Pulmonary artery endothelial cell (primary cell): ENCODE measurements at regions not wholly inside any gene's neighbourhood (a gene's known extent, or its start where the extent isn't known, plus 50 kb on each side); places are given as distances from the start of the nearest gene placed in this dataset.

Experiments used
- DNase-seq: peaks from one replicate; pipeline ENCODE4 v3.0.0-alpha.2; 2011; ENCODE audit warnings: low read depth, low spot score

DNA sequence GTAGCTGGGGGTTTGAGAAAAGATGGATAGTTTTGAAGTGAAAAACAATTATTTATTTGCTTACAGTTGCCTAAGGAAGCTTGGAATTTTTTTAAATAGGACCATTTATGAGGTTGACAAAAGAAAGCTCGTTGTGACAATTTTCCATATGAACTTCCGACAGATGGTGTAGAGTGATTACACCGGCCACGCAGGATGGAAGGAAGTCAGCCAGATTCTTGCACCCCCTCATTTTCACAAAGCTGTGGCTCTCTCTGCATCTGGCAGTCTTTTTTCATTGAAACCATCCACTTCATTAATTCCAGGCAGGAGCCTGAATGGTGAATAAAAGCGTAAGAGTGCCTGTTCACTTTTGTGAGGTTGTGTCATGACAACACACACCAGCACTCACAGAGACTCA lies 1284.1 kb downstream of the AACS start:
- DNase-seq = no peak

DNA sequence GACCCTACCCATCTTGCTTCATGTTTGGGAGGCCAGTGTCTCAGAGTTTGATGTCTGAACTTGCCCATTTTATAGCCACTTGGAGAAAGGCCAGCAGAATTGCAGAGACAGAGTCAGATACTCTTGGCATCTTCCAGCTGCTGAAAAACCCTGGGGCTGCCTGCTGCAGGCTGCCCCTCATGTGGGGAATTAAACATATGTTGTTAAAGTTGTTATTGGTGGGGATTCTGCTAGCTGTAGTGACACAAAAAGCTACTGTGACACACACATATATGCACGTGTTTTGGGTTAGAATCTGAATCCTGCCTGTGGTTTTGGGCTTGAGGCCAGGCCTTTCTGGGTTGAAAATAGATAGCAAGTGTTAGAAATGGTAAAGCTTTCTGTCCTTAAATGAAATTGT lies 1288.4 kb downstream of the AACS start:
- DNase-seq = no peak

GRCh38 chr12:126354633-126355032 lies 1289.4 kb downstream of the AACS start:
- DNase-seq = no peak

- no peak for DNase-seq
Observed at GRCh38 chr12:126355346-126355745, 1290.1 kb downstream of the AACS start.

- DNase-seq = no peak
Observed at GRCh38 chr12:126358806-126359205, 1293.6 kb downstream of the AACS start.

- DNase-seq = no peak
Observed at GRCh38 chr12:126359216-126359615, 1294.0 kb downstream of the AACS start.

DNA sequence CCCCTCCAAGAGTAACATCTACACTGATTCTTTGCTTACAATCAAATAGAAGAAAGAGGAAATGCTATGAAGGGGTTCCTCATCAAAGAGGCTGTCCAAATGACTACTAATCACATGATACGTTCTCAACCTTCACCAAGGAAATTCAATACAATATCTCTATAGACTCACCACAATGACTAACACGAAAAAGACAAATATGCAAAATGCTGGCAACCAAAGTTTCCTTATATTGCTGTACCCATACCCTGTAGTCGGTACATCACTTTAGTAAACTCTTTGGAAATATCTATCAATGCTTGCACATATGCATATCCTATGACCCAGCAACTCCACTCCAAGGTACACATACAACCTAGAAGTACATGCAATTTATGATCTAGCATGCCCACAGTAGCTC lies 1296.6 kb downstream of the AACS start:
- no peak for DNase-seq

GRCh38 chr12:126362493-126362892 lies 1297.3 kb downstream of the AACS start:
- DNase-seq = no peak

- no peak for DNase-seq
Observed at GRCh38 chr12:126362964-126363363, 1297.7 kb downstream of the AACS start.

DNA sequence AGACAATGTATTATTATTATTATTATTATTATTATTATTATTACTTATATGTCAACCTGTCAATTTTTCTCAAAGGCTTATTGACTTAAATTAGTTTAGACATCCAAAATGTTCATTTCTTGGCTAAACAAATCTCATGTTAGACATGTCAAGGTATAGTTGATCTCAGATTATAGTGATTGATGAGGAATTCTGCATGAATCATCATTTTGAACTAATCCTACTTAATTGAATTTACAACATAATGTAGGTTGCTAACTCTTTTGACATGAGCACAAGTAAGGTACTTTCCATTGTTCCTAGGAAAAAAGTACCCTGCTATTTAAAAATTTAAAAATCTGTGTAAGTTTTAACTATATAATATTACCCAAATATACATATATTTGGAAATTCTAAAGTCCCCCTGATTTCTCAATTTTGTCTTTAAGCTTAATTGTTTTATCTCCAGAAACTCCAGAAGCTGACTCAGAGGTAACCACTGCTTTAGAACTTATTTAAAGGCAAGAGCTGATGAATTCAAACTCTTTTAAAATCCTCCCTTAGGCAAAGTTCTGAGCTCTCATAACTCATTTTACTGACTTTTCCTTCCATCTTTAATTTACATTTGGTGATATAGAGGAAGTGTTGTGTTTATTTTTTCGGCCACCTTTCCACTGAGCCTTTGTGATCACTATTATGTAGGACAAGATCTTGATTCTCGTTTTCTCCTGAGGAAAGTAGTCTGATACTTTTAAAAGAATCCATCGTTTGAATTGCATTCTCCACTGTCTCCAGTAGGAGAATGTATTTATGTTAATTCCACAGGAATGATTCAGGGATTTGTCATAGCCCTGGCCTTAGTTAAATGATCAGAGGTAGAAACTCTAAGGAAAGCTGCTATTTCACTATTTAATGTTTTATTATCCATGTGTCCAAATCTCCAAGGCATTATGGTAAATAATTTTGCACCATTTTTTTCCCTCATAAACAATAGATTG lies 1304.5 kb downstream of the AACS start:
- no peak for DNase-seq

DNA sequence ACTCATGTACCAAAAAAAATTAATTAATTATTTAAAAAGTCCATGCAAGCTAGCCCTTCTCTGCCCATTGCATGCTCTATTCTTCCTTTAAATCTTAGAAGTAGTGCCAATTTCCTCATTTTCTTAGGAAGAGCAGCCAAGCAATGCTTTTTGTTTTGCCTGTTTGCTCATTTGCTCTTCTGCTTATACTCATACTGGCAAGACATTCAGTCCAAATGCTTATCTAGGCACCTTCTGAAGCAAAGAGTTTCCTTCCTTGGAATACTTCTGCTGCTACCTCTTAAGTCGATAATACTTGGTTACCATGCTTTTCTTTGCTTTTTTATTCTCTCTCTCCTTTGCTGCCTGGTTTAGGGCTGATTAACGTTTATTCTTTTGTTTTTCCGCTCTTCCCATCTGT lies 1318.3 kb downstream of the AACS start:
- DNase-seq = no peak

GRCh38 chr12:126384026-126384564 lies 1318.9 kb downstream of the AACS start:
- DNase-seq = no peak

GRCh38 chr12:126385785-126386184 lies 1320.5 kb downstream of the AACS start:
- DNase-seq = no peak

- DNase-seq = no peak
Observed at GRCh38 chr12:126389220-126389841, 1324.1 kb downstream of the AACS start.

GRCh38 chr12:126389961-126390360 lies 1324.7 kb downstream of the AACS start:
- no peak for DNase-seq

GRCh38 chr12:126390969-126391566 lies 1325.8 kb downstream of the AACS start:
- no peak for DNase-seq

GRCh38 chr12:126396536-126396935 lies 1331.3 kb downstream of the AACS start:
- DNase-seq = no peak

DNA sequence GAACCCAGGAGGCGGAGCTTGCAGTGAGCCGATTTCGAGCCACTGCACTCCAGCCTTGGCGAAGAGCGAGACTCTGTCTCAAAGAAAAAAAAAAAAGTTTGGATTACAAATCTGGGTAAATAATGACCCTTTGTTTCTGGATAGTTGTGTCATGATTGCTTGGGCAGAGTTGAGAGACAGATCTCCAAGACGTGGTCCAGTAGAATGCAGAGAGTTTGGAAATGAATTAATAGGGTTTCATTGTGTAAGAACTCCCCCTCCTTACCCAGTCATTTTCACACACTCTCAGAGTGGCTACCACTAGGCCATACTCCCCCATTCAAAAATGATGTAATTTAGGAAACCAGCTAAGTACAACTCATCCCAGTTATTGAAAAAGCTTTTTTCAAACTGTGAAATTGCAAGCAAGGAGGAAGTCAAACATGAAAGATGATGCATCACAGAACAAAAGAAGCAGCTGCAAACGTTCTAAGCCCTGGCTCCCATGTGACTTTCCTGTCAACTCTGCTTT lies 1331.9 kb downstream of the AACS start:
- no peak for DNase-seq

- DNase-seq = no peak
Observed at GRCh38 chr12:126397660-126398059, 1332.4 kb downstream of the AACS start.

GRCh38 chr12:126400831-126401230 lies 1335.6 kb downstream of the AACS start:
- no peak for DNase-seq

DNA sequence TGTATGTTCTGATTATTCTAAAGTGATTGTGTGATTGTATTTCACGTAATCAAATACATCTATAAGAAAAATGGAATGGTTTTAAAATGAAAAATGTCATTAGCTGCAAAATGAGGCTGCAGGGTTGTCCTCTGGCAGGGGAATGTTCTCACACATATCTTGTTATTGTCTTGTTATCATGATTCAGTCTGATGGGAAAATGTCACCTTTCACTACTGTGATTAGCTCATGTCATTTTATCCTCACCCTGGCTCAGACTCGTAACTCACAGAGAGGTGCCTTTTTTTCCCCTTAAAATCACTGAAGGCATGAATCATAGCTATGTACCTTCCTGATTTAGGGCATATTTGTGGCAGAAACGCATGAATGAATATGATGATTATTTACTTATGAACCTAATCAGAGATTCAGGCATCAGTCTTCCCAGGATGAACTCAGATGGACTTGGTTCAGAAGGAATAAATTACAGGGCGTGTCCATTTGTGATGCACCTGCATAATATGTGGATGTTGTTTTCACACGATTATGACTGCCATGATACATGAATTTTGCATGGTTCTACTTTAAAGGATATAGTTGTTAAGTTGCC lies 1339.2 kb downstream of the AACS start:
- DNase-seq = no peak

DNA sequence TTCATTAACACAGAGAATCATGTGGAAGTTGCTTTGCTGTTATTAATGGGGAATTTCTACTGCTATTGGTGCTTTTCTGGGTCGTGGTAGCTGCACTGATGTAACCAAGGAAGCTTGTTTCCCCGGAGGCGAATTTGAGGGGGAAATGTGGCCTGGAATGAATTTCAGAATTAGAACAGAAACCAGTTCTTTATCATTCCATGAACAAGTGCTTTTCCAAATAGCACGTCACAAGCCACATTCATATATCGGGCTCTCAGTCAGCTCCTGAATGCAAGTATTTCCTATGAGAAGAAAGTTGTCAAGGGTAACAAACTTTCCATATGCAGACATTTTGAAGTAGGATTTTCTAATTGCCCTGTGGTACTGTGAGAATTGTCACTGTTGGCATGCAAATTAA lies 1353.2 kb downstream of the AACS start:
- DNase-seq = no peak
